Fibroblast of villous mesenchyme (primary cell): ENCODE measurements at regions not wholly inside any gene's neighbourhood (a gene's known extent, or its start where the extent isn't known, plus 50 kb on each side); places are given as distances from the start of the nearest gene placed in this dataset.
"Not testable (repeated sequence)": the region's sequence is repeated elsewhere in the genome, so short reads cannot be mapped to it uniquely, and the experiment has no call there.

ENCODE experiments used
- DNase-seq: peaks from one replicate; pipeline ENCODE4 v3.0.0-alpha.2; 2010; ENCODE audit warnings: low read depth
- H3K4me3 ChIP-seq: 2 replicates; pipeline ENCODE4 v1.5.1; 2011; ENCODE audit warnings: low read depth, mild to moderate bottlenecking, low read length
- CTCF ChIP-seq: IDR thresholded peaks from 2 replicates; pipeline ENCODE4 v1.5.1; 2012; ENCODE audit warnings: low read depth, mild to moderate bottlenecking, low read length; ENCODE audit not compliant: insufficient read depth

- no peak for DNase-seq
- no peak overlapping the region for H3K4me3 ChIP-seq
- no peak for TF ChIP-seq CTCF
These were observed 376.4 kb downstream of the PREX1 start for GRCh38 chr20:48451401-48451800.

GRCh38 chr20:48448666-48449600, 378.9 kb downstream of the PREX1 start:
- no peak for TF ChIP-seq CTCF
- DNase-seq, result no peak
- no peak overlapping the region for H3K4me3 ChIP-seq

GRCh38 chr20:48447456-48447855, 380.3 kb downstream of the PREX1 start:
- DNase-seq, result no peak
- TF ChIP-seq CTCF, result no peak
- H3K4me3 ChIP-seq, result no peak overlapping the region

GRCh38 chr20:48445827-48446226, 382.0 kb downstream of the PREX1 start:
- no peak for DNase-seq
- H3K4me3 ChIP-seq, result no peak overlapping the region
- no peak for TF ChIP-seq CTCF

GRCh38 chr20:48444249-48444648, 383.6 kb downstream of the PREX1 start:
- TF ChIP-seq CTCF, result no peak
- H3K4me3 ChIP-seq, result no peak overlapping the region
- no peak for DNase-seq

- no peak overlapping the region for H3K4me3 ChIP-seq
- DNase-seq, result no peak
- TF ChIP-seq CTCF, result no peak
These were observed 386.9 kb downstream of the PREX1 start for GRCh38 chr20:48440916-48441315.

- DNase-seq, H3K4me3 ChIP-seq: not testable (repeated sequence)
These were observed 387.5 kb downstream of the PREX1 start for GRCh38 chr20:48440261-48440660.
